GF-D8 (cell line): ENCODE measurements at regions not wholly inside any gene's neighbourhood (a gene's known extent, or its start where the extent isn't known, plus 50 kb on each side); places are given as distances from the start of the nearest gene placed in this dataset.

Experiments
- DNase-seq: peaks from one replicate; lab custom pipeline; 2025; lab: John Stamatoyannopoulos, UW

DNA sequence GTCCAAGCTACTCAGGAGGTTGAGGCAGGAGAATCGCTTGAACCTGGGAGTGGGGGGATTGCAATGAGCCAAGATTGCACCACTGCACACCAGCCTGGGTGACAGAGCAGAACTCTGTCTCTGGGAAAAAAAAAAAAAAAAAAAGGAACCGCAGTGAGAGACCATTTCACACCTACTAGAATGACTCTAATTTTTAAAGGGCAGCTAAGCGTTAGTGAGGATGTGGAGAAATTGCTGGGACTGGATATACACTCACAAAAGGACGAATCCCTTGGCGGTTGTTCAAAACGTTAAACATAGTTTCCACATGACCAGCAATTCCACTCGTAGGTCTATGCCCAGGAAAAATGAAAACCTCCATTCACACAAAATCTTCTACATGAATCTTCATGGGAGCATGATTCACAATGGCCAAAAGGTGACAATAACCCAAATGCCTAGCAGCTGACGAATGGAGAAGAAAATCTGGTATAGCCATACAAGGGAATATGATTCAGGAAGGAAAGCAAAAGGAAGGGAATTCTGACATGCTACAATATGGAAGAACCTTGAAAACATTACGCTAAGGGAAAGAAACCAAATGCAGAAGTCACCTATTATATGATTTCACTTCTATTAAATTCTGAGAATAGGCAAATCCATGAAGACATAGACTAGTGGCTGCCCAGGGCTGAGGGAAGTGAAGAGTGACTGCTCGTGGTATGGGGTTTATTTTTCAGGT, 127.0 kb downstream of the CHSY1 start:
- DNase-seq = peak; percentile 73

DNA sequence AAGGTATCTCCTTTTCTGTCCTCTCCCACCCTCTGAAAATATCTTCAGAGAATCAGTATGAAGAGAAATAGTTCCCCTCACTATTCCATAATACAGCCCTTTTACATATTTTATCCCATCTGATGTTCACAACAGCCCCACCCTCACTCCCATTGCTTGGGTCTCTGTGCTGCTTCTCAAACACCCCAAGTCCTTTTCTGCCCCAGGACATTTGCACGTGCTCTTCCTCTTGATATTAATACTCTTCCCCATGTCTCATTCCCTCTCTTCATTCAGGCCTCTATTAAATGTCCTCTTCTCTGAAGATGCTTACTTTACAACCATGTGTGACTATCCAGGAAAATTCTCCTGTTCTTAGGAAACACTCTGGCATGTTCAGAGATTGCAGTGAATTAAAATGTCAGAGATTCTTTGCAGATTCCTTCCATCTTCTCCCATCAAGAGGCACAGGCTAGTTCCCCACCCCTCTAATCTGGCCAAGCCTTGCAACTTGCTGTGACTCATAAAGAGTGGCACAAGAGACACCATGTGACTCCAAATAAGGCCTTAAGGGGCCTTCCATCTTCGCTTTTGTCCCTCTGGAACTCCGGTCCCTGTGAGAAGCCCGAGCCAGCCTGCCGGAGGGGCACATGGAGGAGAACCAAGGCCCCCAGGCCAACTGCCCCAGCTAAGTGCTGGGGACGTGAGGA, 128.5 kb downstream of the CHSY1 start:
- DNase-seq = no peak

DNA sequence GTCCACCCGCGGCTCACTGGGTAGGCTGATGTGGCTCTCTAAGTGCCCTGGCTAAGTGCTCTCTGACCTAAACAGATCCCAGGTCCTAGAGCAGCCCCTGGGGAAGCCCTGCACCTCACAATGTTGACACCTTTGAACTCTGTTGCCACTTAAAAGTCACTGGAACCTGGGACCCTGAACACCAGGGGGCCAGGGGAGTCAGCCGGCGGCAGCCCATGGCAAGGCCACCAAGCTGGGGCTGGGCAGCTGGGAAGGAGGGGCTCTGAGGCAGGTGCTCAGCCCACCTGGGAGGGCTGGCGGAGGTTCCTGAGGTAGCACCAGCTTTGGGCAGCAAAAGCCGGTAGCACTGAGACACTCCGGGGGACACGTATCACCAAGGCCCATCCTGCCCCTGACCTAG, 129.0 kb downstream of the CHSY1 start:
- DNase-seq = no peak

- no peak for DNase-seq
Observed at GRCh38 chr15:101122266-101122665, 129.6 kb downstream of the CHSY1 start.

GRCh38 chr15:101121511-101122090, 130.2 kb downstream of the CHSY1 start:
- peak; percentile 35 for DNase-seq

- no peak for DNase-seq
Observed at GRCh38 chr15:101120987-101121386, 130.9 kb downstream of the CHSY1 start.

DNA sequence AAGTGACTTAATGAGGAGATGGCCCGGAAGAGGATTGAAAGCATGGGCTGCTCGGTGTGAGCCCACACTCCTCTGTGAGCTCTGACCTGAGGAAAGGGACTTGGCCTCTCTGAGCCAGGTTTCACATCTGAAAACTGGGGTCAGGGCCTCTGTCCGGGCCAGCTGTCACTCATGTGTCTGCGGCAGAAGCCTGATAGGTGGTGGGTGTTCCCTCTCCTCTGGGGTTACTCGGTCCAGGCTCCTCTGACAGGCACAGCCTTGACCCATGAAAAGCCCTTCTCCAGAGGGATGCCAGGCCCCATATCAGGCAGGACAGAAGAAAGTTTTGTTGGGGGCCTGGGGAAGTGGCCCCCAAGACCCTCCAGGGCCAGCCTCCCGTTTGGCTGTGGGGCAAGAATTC, 131.4 kb downstream of the CHSY1 start:
- DNase-seq = no peak
